ENCODE measurements at regions not wholly inside any gene's neighbourhood (a gene's known extent, or its start where the extent isn't known, plus 50 kb on each side); places are given as distances from the start of the nearest gene placed in this dataset.

DNA sequence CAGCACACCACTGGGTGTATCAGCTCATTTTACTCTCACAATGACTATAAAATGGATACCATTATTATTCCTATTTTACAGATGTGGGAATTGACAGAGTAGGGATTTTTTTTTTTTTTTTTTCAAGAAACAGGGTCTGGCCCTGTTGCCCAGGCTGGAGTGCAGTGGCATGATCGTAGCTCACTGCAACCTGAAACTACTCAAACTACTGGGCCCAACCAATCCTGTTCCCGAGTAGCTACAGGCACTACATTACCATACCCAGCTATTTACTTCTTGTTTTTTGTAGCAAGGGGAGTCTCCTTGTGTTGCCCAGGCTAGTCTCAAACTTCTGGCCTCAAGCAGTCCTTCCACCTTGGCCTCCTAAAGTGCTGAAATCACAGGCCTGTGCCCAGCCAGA, 95.2 kb downstream of the LARP7 start:
- TF ChIP-seq, protein P1, sequence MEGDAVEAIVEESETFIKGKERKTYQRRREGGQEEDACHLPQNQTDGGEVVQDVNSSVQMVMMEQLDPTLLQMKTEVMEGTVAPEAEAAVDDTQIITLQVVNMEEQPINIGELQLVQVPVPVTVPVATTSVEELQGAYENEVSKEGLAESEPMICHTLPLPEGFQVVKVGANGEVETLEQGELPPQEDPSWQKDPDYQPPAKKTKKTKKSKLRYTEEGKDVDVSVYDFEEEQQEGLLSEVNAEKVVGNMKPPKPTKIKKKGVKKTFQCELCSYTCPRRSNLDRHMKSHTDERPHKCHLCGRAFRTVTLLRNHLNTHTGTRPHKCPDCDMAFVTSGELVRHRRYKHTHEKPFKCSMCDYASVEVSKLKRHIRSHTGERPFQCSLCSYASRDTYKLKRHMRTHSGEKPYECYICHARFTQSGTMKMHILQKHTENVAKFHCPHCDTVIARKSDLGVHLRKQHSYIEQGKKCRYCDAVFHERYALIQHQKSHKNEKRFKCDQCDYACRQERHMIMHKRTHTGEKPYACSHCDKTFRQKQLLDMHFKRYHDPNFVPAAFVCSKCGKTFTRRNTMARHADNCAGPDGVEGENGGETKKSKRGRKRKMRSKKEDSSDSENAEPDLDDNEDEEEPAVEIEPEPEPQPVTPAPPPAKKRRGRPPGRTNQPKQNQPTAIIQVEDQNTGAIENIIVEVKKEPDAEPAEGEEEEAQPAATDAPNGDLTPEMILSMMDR (IDR thresholded peaks at IDR 0.05): no peak
- no peak for TF ChIP-seq POLR2AphosphoS5 (IDR thresholded peaks at IDR 0.05)

Data from prostate gland (tissue), 2 donors.